Astrocyte of the cerebellum (primary cell): ENCODE measurements at regions not wholly inside any gene's neighbourhood (a gene's known extent, or its start where the extent isn't known, plus 50 kb on each side); places are given as distances from the start of the nearest gene placed in this dataset.

ENCODE experiments used
- DNase-seq: peaks from one replicate; pipeline ENCODE4 v3.0.0-alpha.2; 2011; ENCODE audit warnings: low read depth
- H3K4me3 ChIP-seq: 2 replicates; pipeline ENCODE4 v1.5.1; 2011; ENCODE audit warnings: mild to moderate bottlenecking, low read depth, low read length, moderate library complexity
- in situ Hi-C: cut with HindIII; loops from 2 replicates; pipeline ENCODE4 v1.10.0; 2017; ENCODE audit warnings: low sequenced_read_pairs
- TF ChIP-seq, protein P1 (sequence below): IDR thresholded peaks from 2 replicates; pipeline ENCODE4 v1.5.1; 2012; ENCODE audit warnings: low read length, low read depth, moderate library complexity, mild to moderate bottlenecking; ENCODE audit errors: missing control alignments

DNA sequence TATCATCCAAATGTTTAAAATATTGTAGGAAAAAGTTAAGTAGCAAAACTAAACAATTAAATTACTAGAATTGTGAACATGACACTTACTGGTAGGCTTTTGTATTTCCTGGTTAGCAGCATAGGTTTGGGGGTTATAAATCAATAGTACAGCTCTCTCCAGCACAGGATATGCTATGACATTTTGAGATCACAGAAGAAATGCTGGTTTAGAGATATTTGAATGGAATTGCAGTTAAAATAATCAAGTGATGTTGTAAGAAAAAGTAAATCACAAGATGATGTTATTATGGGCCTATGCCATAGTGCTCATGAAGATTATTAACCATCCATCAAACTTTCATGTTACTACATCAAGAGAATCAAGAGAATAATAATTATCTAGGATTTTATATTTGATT lies 1079.9 kb upstream of the SLIT2 start:
- H3K4me3 ChIP-seq, result no peak overlapping the region
- TF ChIP-seq, protein P1, sequence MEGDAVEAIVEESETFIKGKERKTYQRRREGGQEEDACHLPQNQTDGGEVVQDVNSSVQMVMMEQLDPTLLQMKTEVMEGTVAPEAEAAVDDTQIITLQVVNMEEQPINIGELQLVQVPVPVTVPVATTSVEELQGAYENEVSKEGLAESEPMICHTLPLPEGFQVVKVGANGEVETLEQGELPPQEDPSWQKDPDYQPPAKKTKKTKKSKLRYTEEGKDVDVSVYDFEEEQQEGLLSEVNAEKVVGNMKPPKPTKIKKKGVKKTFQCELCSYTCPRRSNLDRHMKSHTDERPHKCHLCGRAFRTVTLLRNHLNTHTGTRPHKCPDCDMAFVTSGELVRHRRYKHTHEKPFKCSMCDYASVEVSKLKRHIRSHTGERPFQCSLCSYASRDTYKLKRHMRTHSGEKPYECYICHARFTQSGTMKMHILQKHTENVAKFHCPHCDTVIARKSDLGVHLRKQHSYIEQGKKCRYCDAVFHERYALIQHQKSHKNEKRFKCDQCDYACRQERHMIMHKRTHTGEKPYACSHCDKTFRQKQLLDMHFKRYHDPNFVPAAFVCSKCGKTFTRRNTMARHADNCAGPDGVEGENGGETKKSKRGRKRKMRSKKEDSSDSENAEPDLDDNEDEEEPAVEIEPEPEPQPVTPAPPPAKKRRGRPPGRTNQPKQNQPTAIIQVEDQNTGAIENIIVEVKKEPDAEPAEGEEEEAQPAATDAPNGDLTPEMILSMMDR, result no peak
- no peak for DNase-seq
- in situ Hi-C loops, result no loop called here

DNA sequence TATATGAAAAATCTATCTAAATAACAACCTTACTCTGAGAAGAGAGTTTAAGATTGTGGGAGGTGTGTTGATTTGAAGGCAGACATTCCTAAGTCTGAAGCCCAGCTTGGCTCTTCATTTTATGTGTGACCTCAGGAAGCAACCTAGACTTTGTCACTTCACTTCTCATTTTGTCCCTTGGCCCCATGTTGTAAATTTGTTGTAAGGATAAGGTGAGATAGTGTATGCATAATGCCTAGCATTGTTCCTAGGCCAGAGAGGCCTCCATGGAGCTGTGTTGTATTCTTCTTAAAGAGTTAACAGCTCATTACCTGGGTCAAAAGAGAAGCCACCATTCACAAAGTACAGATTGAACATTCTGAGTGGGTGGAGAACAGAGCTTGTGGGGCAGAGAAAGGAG lies 1084.4 kb upstream of the SLIT2 start:
- TF ChIP-seq, protein P1, result no peak
- in situ Hi-C loops, result no loop called here
- no peak overlapping the region for H3K4me3 ChIP-seq
- no peak for DNase-seq

DNA sequence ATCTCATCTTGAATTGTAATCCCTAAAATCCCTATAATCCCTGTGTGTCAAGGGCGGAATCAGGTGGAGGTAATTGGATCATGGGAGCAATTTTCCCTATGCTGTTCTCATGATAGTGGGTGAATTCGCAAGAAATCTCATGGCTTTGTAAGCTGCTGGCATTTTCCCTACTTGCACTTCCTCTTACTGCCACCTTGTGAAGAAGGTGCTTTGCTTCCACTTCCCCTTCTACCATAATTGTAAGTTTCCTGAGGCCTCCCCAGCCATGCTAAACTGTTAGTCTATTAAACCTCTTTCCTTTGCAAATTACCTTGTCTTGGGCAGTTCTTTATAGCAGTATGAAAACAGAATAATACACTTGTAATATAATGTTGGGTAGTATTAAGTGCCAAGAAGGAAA lies 1087.4 kb upstream of the SLIT2 start:
- no peak for DNase-seq
- in situ Hi-C loops, result no loop called here
- no peak overlapping the region for H3K4me3 ChIP-seq
- TF ChIP-seq, protein P1, result no peak

DNA sequence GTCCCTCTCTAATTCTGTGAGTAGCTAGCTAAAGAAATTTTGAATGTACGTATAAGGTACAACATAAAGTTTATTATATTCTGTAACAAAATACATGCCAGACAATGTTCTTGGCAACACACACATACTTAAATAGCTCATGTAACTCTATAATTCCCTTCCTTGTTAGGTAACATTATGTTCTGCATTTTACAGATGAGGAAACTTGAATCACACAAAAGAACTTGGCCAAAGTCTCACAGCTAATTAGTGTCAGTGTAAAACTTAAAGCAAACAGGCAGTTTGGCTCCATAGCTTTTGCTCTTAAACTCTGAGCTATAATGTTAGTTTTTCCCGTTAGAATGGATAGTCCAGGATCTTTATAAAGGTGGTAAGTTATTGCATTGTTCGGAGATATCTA lies 1091.8 kb upstream of the SLIT2 start:
- in situ Hi-C loops, result no loop called here
- no peak for DNase-seq
- H3K4me3 ChIP-seq, result no peak overlapping the region
- TF ChIP-seq, protein P1, result no peak

DNA sequence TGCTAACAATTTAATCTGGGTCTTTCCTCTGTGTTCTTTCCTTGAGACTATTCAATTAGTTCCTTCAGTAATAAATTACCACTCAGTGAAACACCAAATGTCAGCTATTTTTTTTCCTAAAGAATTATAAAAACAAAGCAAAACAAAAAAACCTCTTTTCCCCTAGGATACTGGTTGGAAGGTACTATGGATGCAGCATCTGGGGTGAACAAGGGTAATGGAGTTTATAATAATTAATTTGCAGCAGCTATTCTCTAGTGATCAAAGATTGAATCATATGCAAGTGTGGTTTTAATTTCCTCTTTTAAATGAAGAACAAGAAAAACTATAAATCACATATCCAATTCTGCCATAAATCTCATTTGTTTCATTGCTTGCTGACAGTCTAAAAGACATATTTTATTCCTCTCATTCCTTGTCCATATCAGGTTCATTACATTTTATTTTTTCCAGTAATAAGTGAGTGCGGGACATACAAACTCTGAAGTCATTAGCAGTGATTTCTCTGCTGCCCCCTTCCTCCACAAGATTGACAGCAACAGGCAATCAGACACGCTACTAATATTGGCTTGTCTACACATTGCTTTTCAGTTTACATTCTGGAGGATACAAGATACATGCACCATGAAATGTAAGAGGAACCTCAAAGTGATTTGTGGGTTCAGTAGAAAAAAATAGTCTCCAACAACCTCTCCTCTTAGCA lies 1093.4 kb upstream of the SLIT2 start:
- in situ Hi-C loops, result no loop called here
- TF ChIP-seq, protein P1, result no peak
- DNase-seq, result no peak
- H3K4me3 ChIP-seq, result no peak overlapping the region

DNA sequence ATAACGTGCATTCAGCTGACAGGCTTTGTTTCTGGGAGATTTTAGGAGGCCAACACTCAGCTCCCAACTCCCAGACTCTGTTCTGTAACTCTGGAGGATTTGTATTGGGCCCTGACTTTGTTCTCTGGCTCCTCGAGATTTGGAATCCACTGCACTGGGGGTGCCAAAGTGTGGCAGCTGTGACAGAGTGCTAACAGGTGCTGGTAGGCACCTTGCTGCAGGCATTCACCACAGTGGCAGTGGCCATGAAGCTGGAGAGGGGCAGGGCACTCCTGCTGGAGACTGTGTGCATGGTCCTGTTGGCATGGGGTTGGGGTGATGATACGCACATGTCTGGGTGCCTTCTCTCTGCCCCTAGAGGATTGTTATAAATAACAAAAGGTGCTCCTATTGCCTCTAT lies 1094.9 kb upstream of the SLIT2 start:
- H3K4me3 ChIP-seq, result no peak overlapping the region
- no peak for DNase-seq
- in situ Hi-C loops, result no loop called here
- TF ChIP-seq, protein P1, result no peak
